PC-9 (cell line): ENCODE measurements at regions not wholly inside any gene's neighbourhood (a gene's known extent, or its start where the extent isn't known, plus 50 kb on each side); places are given as distances from the start of the nearest gene placed in this dataset.

Experiments used
- BruUV-seq: library from RNA; stranded (reverse); fragments of 400-500 nt; replicated peaks from 2 replicates; lab custom pipeline; 2021; lab: Mats Ljungman, UMichigan
- CTCF ChIA-PET: fragments of 300-600 bp; sonication (Branson Sonifier 250); formaldehyde crosslinking; loops from one replicate; lab custom pipeline; 2022; ENCODE audit warnings: antibody characterized with exemption; lab: Charles Lee
- POLR2A ChIA-PET: fragments of 300-600 bp; sonication (Branson Sonifier 250); formaldehyde crosslinking; loops from one replicate; lab custom pipeline; 2022; ENCODE audit warnings: antibody characterized with exemption; ENCODE audit not compliant: unreplicated experiment; lab: Charles Lee
- DNase-seq, 2 experiments: peaks; one replicate each; pipeline versions ENCODE4 v3.0.0 to v3.0.0-alpha.2; 2015 to 2022; ENCODE audit warnings: mixed read lengths in 1 of 2
- H2AFZ ChIP-seq: fragments of 200-600 bp; sonication (generic); 2 replicates; pipeline ENCODE4 v1.8.1; 2017; ENCODE audit warnings: antibody characterized with exemption
- H3F3A ChIP-seq: fragments of 200-600 bp; sonication (generic); 2 replicates; pipeline ENCODE4 v1.8.1; 2017; ENCODE audit warnings: antibody characterized with exemption, mild to moderate bottlenecking, low read depth; ENCODE audit not compliant: insufficient read depth
- H3K27ac ChIP-seq: fragments of 200-600 bp; sonication (generic); 2 replicates; pipeline ENCODE4 v1.6.1; 2016; ENCODE audit warnings: mixed run types
- H3K27me3 ChIP-seq: fragments of 200-600 bp; sonication (generic); 2 replicates; pipeline ENCODE4 v1.6.1; 2016; ENCODE audit warnings: low read depth, mixed run types; ENCODE audit not compliant: insufficient read depth
- H3K36me3 ChIP-seq: fragments of 200-600 bp; sonication (generic); 2 replicates; pipeline ENCODE4 v1.6.1; 2016; ENCODE audit warnings: low read depth, mixed run types
- H3K4me1 ChIP-seq: fragments of 200-600 bp; sonication (generic); replicated peaks from 2 replicates; pipeline ENCODE4 v1.6.1; 2016; ENCODE audit warnings: mixed run types; ENCODE audit not compliant: insufficient read depth
- H3K4me2 ChIP-seq: fragments of 200-600 bp; sonication (generic); 2 replicates; pipeline ENCODE4 v1.6.1; 2017; ENCODE audit warnings: mixed run types
- H3K4me3 ChIP-seq: fragments of 200-600 bp; sonication (generic); 2 replicates; pipeline ENCODE4 v1.6.1; 2016; ENCODE audit warnings: mixed run types
- H3K79me2 ChIP-seq: fragments of 200-600 bp; sonication (generic); 2 replicates; pipeline ENCODE4 v1.6.1; 2017; ENCODE audit warnings: low read depth, mixed run types
- H3K9me2 ChIP-seq: fragments of 200-600 bp; sonication (generic); 2 replicates; pipeline ENCODE4 v1.8.1; 2017; ENCODE audit warnings: mild to moderate bottlenecking; ENCODE audit not compliant: insufficient read depth
- H3K9me3 ChIP-seq: fragments of 200-600 bp; sonication (generic); 2 replicates; pipeline ENCODE4 v1.8.1; 2016; ENCODE audit warnings: low read depth; ENCODE audit not compliant: insufficient read depth
- H4K20me1 ChIP-seq: fragments of 200-600 bp; sonication (generic); 2 replicates; pipeline ENCODE4 v1.8.1; 2017; ENCODE audit not compliant: insufficient read depth
- CTCF ChIP-seq: fragments of 200-600 bp; sonication (generic); conservative IDR thresholded peaks from 2 replicates; pipeline ENCODE4 v1.6.1; 2017; ENCODE audit warnings: mixed run types, antibody characterized with exemption, mild to moderate bottlenecking, moderate library complexity
- EZH2 ChIP-seq: fragments of 200-600 bp; sonication (generic); IDR thresholded peaks from 2 replicates; pipeline ENCODE4 v1.8.0; 2017; ENCODE audit warnings: antibody characterized with exemption, low read depth
- intact Hi-C: fragments of 100-400 bp; cut with micrococcal nuclease; formaldehyde crosslinking; loops from one replicate; pipeline ENCODE4 v1.10.0; 2022; ENCODE audit not compliant: unreplicated experiment

DNA sequence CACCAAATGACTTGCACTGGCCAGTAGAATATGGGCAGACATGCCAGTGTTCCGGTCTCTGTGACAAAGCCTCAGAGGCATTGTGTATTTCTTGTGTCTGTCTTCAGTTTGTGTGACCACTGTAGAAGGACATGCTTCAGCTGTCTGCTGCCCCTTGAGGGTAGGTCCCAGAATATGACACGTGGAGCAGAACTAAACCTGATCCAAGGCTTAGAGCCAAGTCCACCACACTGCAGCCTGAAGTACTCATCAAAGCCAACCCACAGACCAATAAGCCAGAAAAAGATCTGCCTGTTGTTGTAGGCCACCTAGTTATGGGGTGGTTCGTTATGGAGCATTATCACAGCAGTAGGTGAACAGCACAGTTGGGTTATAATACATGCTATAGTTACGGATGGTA, 468.9 kb downstream of the PSAT1 start:
- DNase-seq, result no peak
- H3K36me3 ChIP-seq, result no peaks in the 10 kb centered on the region
- H3F3A ChIP-seq, result no peaks in the 10 kb centered on the region
- no peaks in the 10 kb centered on the region for H3K9me2 ChIP-seq
- TF ChIP-seq EZH2 (no peak), CTCF (no peak)
- H4K20me1 ChIP-seq, result no peaks in the 10 kb centered on the region
- H3K9me3 ChIP-seq, result no peaks in the 10 kb centered on the region
- no peak overlapping the region for H3K4me3 ChIP-seq
- H3K4me1 ChIP-seq, result no peaks in the 10 kb centered on the region
- no peaks in the 10 kb centered on the region for H3K79me2 ChIP-seq
- ChIA-PET POLR2A (no interaction called here), CTCF (no interaction called here)
- no peak overlapping the region for H3K27ac ChIP-seq
- H3K4me2 ChIP-seq, result no peak overlapping the region
- H2AFZ ChIP-seq, result no peak overlapping the region
- no TSS peak for BruUV-seq
- intact Hi-C loops, result no loop called here
- H3K27me3 ChIP-seq, result peaks cover 17% of the 10 kb centered on the region

DNA sequence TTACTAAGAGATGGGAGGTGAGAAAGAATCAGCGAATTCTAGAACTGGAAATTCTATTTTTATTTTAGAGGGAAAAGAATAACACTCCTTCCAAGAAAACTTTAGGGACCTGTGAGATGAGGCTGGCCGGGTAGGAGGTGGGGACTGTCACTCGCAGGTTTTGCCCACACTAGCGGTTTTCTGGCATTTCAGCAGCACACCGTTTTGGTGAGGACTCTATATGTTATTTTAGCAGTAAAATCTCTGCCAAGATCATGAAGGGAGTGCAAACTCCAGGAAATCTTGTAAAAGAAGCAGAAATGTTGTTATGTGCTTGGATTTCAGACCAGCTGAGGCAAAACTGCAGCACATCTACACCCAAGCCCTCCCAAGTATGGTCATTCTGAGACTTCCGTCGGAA, 470.6 kb downstream of the PSAT1 start:
- Histone ChIP-seq H3K4me3 (no peak overlapping the region), H3K9me3 (no peaks in the 10 kb centered on the region), H4K20me1 (no peaks in the 10 kb centered on the region), H3K4me2 (no peak overlapping the region), H3K27me3 (peaks cover 17% of the 10 kb centered on the region), H3K79me2 (no peaks in the 10 kb centered on the region), H2AFZ (no peak overlapping the region), H3K4me1 (no peaks in the 10 kb centered on the region), H3K27ac (no peak overlapping the region), H3K9me2 (no peaks in the 10 kb centered on the region), H3F3A (no peaks in the 10 kb centered on the region), H3K36me3 (no peaks in the 10 kb centered on the region)
- CTCF ChIA-PET, result no interaction called here
- no TSS peak for BruUV-seq
- intact Hi-C loops, result no loop called here
- TF ChIP-seq EZH2 (no peak), CTCF (no peak)
- DNase-seq, result no peak
- POLR2A ChIA-PET, result no interaction called here

- intact Hi-C loops, result no loop called here
- no peak for DNase-seq
- no peaks in the 10 kb centered on the region for H3K9me2 ChIP-seq
- no peaks in the 10 kb centered on the region for H3K9me3 ChIP-seq
- H3K4me1 ChIP-seq, result no peaks in the 10 kb centered on the region
- H2AFZ ChIP-seq, result no peak overlapping the region
- TF ChIP-seq CTCF (no peak), EZH2 (no peak)
- H4K20me1 ChIP-seq, result no peaks in the 10 kb centered on the region
- H3F3A ChIP-seq, result no peaks in the 10 kb centered on the region
- H3K4me2 ChIP-seq, result no peak overlapping the region
- H3K36me3 ChIP-seq, result no peaks in the 10 kb centered on the region
- H3K27me3 ChIP-seq, result peaks cover 19% of the 10 kb centered on the region
- no TSS peak for BruUV-seq
- CTCF ChIA-PET, result no interaction called here
- H3K79me2 ChIP-seq, result no peaks in the 10 kb centered on the region
- no peak overlapping the region for H3K27ac ChIP-seq
- H3K4me3 ChIP-seq, result no peak overlapping the region
- POLR2A ChIA-PET, result no interaction called here
These were observed 472.8 kb downstream of the PSAT1 start for GRCh38 chr9:78769690-78770089.
